HG03280 (cell line): ENCODE measurements at regions not wholly inside any gene's neighbourhood (a gene's known extent, or its start where the extent isn't known, plus 50 kb on each side); places are given as distances from the start of the nearest gene placed in this dataset.

Experiments
- ATAC-seq: cut with Tn5 transposase; IDR thresholded peaks from one replicate; pipeline ENCODE4 v1.9.1; 2021; ENCODE audit warnings: mild to moderate bottlenecking, moderate library complexity; ENCODE audit not compliant: unreplicated experiment

GRCh38 chr5:98614341-98614740, 159.1 kb upstream of the RGMB start:
- no peak for ATAC-seq

GRCh38 chr5:98621821-98622220, 151.6 kb upstream of the RGMB start:
- ATAC-seq, result no peak

GRCh38 chr5:98624145-98624880, 149.2 kb upstream of the RGMB start:
- no peak for ATAC-seq

GRCh38 chr5:98627121-98627520, 146.3 kb upstream of the RGMB start:
- ATAC-seq, result no peak

- ATAC-seq, result no peak
Observed at GRCh38 chr5:98630621-98631020, 142.8 kb upstream of the RGMB start.

GRCh38 chr5:98631311-98632054, 142.0 kb upstream of the RGMB start:
- no peak for ATAC-seq

GRCh38 chr5:98635656-98636055, 137.8 kb upstream of the RGMB start:
- no peak for ATAC-seq

- no peak for ATAC-seq
Observed at GRCh38 chr5:98637116-98637515, 136.3 kb upstream of the RGMB start.

GRCh38 chr5:98637557-98637956, 135.9 kb upstream of the RGMB start:
- ATAC-seq, result no peak

GRCh38 chr5:98638111-98638510, 135.4 kb upstream of the RGMB start:
- no peak for ATAC-seq

GRCh38 chr5:98638701-98639100, 134.8 kb upstream of the RGMB start:
- ATAC-seq, result no peak

- no peak for ATAC-seq
Observed at GRCh38 chr5:98639274-98639673, 134.2 kb upstream of the RGMB start.

GRCh38 chr5:98641671-98642070, 131.8 kb upstream of the RGMB start:
- ATAC-seq, result no peak

GRCh38 chr5:98643569-98643968, 129.9 kb upstream of the RGMB start:
- no peak for ATAC-seq

GRCh38 chr5:98651715-98652114, 121.7 kb upstream of the RGMB start:
- no peak for ATAC-seq

GRCh38 chr5:98656125-98656795, 117.2 kb upstream of the RGMB start:
- ATAC-seq, result no peak

GRCh38 chr5:98656796-98657195, 116.7 kb upstream of the RGMB start:
- no peak for ATAC-seq

GRCh38 chr5:98657559-98657958, 115.9 kb upstream of the RGMB start:
- no peak for ATAC-seq

GRCh38 chr5:98663521-98663920, 109.9 kb upstream of the RGMB start:
- no peak for ATAC-seq

- ATAC-seq, result no peak
Observed at GRCh38 chr5:98664736-98665135, 108.7 kb upstream of the RGMB start.

- ATAC-seq, result no peak
Observed at GRCh38 chr5:98679963-98680362, 93.5 kb upstream of the RGMB start.

- no peak for ATAC-seq
Observed at GRCh38 chr5:98690002-98690401, 83.5 kb upstream of the RGMB start.
